ENCODE measurements at regions not wholly inside any gene's neighbourhood (a gene's known extent, or its start where the extent isn't known, plus 50 kb on each side); places are given as distances from the start of the nearest gene placed in this dataset.

DNA sequence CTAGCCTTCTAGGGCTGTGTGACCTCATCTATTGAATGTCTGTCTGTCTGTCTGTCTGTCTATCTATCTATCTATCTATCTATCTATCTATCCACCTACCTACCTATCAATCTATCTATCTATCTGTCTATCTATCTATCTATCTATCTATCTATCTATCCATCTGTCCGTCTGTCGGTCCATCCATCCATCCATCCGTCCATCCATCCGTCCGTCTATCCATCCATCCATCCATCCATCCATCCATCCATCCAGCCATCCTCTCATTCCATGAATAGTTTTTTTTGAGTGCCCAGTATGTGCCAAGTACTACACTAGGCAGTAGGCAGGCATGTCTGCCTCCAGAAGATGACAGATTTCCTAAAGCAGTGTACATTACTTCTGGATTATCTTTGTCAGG lies 122.5 kb downstream of the FOXB1 start:
- in situ Hi-C loops (cut with MboI; ENCODE audit: low pct_unique_long_range_greater_than_20kb, low sequenced_read_pairs, unreplicated experiment) = no loop called here
- DNase-seq (ENCODE audit: low spot score) = no peak
- TF ChIP-seq, protein P1, sequence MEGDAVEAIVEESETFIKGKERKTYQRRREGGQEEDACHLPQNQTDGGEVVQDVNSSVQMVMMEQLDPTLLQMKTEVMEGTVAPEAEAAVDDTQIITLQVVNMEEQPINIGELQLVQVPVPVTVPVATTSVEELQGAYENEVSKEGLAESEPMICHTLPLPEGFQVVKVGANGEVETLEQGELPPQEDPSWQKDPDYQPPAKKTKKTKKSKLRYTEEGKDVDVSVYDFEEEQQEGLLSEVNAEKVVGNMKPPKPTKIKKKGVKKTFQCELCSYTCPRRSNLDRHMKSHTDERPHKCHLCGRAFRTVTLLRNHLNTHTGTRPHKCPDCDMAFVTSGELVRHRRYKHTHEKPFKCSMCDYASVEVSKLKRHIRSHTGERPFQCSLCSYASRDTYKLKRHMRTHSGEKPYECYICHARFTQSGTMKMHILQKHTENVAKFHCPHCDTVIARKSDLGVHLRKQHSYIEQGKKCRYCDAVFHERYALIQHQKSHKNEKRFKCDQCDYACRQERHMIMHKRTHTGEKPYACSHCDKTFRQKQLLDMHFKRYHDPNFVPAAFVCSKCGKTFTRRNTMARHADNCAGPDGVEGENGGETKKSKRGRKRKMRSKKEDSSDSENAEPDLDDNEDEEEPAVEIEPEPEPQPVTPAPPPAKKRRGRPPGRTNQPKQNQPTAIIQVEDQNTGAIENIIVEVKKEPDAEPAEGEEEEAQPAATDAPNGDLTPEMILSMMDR (IDR thresholded peaks at IDR 0.05; ENCODE audit: extremely low read depth, insufficient read depth, missing control alignments) = no peak

DNA sequence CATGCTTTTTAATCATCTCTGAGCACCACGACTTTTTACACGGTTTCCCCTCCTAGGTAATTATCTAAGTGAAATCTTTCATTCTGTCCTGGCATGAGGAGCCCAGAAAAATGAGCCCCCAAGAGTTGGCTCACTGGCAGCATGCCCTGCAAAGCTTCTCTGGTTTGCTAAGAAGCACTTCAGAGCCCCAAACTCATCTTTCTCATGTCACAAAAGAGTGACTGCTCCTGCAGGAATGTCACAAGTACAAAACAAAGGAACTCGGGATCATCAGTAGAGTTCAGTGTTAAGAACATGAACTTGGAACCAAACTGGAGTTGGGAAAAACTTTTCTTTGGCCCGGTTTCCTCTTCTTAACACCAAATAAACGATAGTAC lies 123.9 kb downstream of the FOXB1 start:
- in situ Hi-C loops (cut with MboI; ENCODE audit: low pct_unique_long_range_greater_than_20kb, low sequenced_read_pairs, unreplicated experiment) = no loop called here
- TF ChIP-seq, protein P1 (IDR thresholded peaks at IDR 0.05; ENCODE audit: extremely low read depth, insufficient read depth, missing control alignments) = no peak
- DNase-seq (ENCODE audit: low spot score) = no peak

DNA sequence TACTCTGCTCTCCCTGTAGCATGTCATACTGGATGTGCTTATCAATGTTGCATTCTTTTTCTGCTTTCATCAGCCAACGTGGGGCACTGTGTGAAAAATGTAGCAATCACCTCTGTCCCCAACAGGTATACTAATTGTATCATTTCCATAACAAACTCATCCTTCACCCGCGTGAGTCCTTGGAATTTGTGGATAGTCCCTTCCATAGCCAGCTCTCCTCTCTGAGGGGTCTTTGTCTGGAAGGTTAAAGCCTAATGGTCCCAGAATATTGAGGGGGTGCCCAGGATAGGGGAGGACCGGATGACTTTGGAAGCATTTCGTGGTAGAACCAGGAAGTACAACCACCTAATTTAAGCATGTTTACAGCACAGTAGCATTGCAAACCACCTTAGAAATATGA lies 124.6 kb downstream of the FOXB1 start:
- no peak for DNase-seq (ENCODE audit: low spot score)
- TF ChIP-seq, protein P1 (IDR thresholded peaks at IDR 0.05; ENCODE audit: extremely low read depth, insufficient read depth, missing control alignments) = no peak
- in situ Hi-C loops (cut with MboI; ENCODE audit: low pct_unique_long_range_greater_than_20kb, low sequenced_read_pairs, unreplicated experiment) = no loop called here

DNA sequence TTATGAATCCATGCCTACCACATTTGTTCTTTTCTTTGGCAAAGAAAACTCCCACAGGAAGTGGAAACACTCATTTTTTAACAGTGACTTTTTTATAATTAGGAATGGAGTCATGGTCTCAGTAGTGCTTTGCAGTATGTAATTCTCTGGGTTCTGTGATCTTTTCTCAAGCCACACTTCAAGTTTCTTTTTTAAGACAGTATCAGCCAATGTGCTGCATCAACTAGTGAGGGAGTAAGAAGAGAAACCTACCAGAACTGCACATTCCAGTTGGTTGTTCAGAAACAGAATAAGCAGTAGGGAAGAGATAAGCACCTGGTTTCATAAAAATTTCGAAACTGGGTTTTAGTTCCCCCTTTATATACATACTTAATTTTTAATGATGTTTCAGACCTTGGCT lies 126.3 kb downstream of the FOXB1 start:
- no peak for DNase-seq (ENCODE audit: low spot score)
- TF ChIP-seq, protein P1 (IDR thresholded peaks at IDR 0.05; ENCODE audit: extremely low read depth, insufficient read depth, missing control alignments) = no peak
- in situ Hi-C loops (cut with MboI; ENCODE audit: low pct_unique_long_range_greater_than_20kb, low sequenced_read_pairs, unreplicated experiment) = no loop called here

DNA sequence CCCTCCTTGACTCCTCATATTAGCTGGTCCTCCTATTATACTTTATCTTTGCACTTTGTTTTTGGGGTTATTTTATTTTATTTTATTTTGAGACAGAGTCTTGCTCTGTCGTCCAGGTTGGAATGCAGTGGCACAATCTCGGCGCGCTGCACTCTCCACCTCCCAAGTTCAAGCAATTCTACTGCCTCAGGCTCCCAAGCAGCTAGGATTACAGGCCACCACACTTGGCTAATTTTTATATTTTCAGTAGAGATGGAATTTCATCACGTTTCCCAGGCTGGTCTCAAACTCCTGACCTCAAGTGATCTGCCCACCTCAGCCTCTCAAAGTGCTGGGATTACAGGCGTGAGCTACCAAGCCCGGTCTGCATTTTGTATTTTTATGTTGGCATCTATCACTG lies 126.7 kb downstream of the FOXB1 start:
- TF ChIP-seq, protein P1 (IDR thresholded peaks at IDR 0.05; ENCODE audit: extremely low read depth, insufficient read depth, missing control alignments) = no peak
- in situ Hi-C loops (cut with MboI; ENCODE audit: low pct_unique_long_range_greater_than_20kb, low sequenced_read_pairs, unreplicated experiment) = no loop called here
- DNase-seq (ENCODE audit: low spot score) = no peak

DNA sequence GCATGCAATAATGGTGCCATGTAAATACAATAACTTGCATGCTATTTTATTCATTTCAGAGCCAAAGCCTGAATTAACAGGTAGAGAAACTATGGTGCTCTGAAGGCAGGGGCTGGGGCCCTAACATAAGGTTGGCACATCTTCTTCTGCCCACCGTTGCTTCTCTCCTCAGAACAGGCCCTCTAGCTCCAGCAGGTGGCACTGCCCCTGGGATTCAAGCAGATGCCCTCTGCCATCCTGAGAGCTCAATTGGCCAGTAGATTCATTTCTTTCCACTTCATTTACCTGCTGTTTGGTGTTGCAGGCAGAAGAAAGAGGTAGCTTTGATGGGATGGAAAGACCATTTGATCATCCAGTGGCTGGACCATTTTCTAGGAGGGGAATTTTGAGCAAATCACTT lies 130.5 kb downstream of the FOXB1 start:
- in situ Hi-C loops (cut with MboI; ENCODE audit: low pct_unique_long_range_greater_than_20kb, low sequenced_read_pairs, unreplicated experiment) = no loop called here
- TF ChIP-seq, protein P1 (IDR thresholded peaks at IDR 0.05; ENCODE audit: extremely low read depth, insufficient read depth, missing control alignments) = no peak
- no peak for DNase-seq (ENCODE audit: low spot score)

DNA sequence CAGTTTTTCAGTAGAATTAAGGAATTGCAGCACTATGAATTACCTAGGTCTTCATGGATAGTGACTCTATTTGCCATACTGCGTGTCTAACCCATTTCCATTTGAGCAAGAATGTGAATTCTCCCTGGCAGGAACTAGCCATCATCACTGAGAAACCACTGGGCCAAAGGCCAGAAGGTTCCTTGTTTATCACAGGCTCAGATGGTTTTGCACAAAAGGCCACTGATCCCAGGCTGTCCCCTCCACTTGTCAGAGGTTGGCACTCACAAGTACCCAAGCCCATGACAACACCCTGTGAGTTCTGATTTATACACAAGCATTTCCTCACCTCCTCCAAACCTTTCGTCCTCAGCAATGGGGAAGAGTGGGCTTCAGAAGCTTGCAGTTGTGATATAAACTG lies 131.8 kb downstream of the FOXB1 start:
- TF ChIP-seq, protein P1 (IDR thresholded peaks at IDR 0.05; ENCODE audit: extremely low read depth, insufficient read depth, missing control alignments) = no peak
- no peak for DNase-seq (ENCODE audit: low spot score)

More for the DNA sequence above, 131.8 kb downstream of the FOXB1 start:
- in situ Hi-C loops (cut with MboI; ENCODE audit: low pct_unique_long_range_greater_than_20kb, low sequenced_read_pairs, unreplicated experiment) = no loop called here

Measured in GM13977 (cell line).